GM12892 (cell line): ENCODE measurements at regions not wholly inside any gene's neighbourhood (a gene's known extent, or its start where the extent isn't known, plus 50 kb on each side); places are given as distances from the start of the nearest gene placed in this dataset.
"Not testable (repeated sequence)": the region's sequence is repeated elsewhere in the genome, so short reads cannot be mapped to it uniquely, and the experiment has no call there.

Experiments used
- DNase-seq: peaks from one replicate; pipeline ENCODE4 v3.0.0; 2011; ENCODE audit not compliant: insufficient read length
- FAIRE-seq: peaks from 2 replicates; lab custom pipeline; 2011; peaks lifted over from hg19 to GRCh38; lab: Jason Lieb, UNC
- POLR2A ChIP-seq: IDR thresholded peaks from 2 replicates; pipeline ENCODE4 v1.6.1; 2011; ENCODE audit warnings: low read depth, low read length, control low read depth
- POLR2AphosphoS5 ChIP-seq: IDR thresholded peaks from 2 replicates; pipeline ENCODE4 v1.6.1; 2011; ENCODE audit warnings: low read depth, low read length, control low read depth
- TAF1 ChIP-seq: IDR thresholded peaks from 2 replicates; pipeline ENCODE4 v1.6.1; 2011; ENCODE audit warnings: low read depth, mild to moderate bottlenecking, control low read depth, low read length, borderline replicate concordance

- DNase-seq (no peak), FAIRE-seq (no peak)
- no peak for TF ChIP-seq POLR2AphosphoS5
Measured at GRCh38 chr2:176854878-176855277, 357.7 kb upstream of the HNRNPA3 start.

- no peak for FAIRE-seq
- DNase-seq: no peak
- TF ChIP-seq POLR2A (no peak), TAF1 (no peak), POLR2AphosphoS5 (no peak)
Measured at GRCh38 chr2:176856683-176857082, 355.9 kb upstream of the HNRNPA3 start.

DNA sequence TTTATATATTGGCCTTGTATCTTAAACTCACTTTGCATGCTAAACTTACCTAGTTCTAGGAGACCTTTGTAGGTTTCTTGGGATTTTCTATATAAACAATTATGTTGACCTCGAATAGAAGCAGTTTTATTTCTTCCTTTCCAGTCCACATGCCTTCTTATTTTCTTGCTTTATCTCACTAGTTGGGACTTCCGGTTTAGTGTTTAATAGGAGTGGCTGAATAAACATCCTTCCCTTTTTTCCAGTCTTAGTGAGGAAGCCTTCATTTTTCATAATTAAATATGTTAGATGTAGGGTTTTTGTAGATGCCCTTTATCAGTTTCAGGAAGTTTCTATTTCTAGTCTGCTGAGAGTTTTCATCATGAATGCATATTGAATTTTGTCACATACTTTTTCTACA is 347.3 kb upstream of the HNRNPA3 start:
- FAIRE-seq: no peak
- TF ChIP-seq POLR2AphosphoS5 (no peak), TAF1 (no peak), POLR2A (no peak)
- DNase-seq: no peak

DNA sequence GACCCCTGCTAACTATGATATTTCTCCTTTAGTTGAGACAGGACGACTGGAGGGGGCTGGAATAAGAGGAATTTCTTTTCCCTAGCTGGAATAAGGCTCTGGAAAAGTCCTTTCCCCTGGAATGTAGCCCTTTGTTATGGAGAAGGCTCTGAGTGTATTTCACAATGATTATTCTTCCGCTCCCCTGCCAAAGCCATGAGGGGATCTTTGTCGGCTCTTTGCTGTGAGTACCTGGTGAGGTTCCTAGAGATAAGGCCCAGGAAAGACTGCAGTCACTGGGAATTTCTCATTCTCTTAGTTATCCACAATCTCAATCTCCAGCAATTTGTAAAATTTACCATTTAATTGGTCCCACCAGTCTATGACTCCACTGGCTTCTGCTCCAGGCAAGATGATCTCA is 340.2 kb upstream of the HNRNPA3 start:
- TF ChIP-seq POLR2A (no peak), TAF1 (no peak), POLR2AphosphoS5 (no peak)
- DNase-seq: no peak
- FAIRE-seq: no peak

DNA sequence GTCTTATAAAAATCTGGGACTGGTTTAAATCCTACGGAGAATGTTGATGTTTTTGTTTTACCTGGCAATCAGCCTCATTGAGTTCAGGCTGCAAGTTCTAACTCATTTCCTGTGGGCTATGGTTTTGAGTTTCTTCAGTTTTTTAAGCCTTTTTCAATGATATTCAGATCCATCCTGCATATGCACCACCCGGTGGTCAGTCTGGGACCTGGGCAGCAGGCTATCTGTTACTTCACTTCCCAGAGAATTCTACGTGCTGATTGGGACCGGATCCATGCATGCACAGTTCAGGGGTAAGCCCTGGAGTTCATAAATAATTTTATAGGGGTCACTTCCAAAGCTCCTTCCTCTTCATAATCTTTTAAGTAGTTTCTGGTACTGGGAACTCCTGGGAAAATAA is 339.2 kb upstream of the HNRNPA3 start:
- no peak for TF ChIP-seq TAF1
- no peak for TF ChIP-seq POLR2AphosphoS5
- no peak for TF ChIP-seq POLR2A
- FAIRE-seq (no peak), DNase-seq (no peak)

DNA sequence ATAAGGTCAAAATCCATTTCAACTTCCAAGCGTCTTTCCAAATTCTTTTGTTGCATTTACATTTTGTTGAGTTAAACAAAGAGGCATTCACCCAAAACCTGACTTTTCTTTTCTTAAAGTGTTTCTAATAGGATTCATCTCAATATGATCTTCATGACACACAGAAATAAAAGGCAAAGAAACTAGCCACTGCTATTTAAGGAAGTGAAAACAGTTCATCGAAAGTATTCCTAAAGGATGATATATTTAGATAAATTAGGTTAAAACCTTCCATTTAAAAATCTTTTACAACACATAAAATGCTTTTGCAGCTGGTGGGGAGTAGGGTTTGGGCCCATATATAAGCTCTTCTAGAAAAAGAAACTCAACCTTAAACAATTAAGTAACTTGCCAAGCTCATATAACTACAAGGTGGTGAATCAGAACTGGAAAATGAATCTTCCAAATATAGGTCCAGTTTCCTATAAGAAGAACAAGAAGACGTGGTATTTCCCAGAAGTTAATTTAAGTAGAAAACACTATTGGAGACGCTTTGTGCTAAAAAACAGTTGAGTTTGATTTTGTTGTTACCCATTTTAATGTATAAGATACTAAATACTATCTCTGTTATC is 336.0 kb upstream of the HNRNPA3 start:
- TF ChIP-seq TAF1 (no peak), POLR2A (no peak), POLR2AphosphoS5 (no peak)
- FAIRE-seq: peak; percentile 42
- DNase-seq: no peak

GRCh38 chr2:176879426-176879995 is 333.1 kb upstream of the HNRNPA3 start:
- no peak for TF ChIP-seq POLR2A
- TF ChIP-seq POLR2AphosphoS5: no peak
- no peak for TF ChIP-seq TAF1
- FAIRE-seq (no peak), DNase-seq (no peak)

DNA sequence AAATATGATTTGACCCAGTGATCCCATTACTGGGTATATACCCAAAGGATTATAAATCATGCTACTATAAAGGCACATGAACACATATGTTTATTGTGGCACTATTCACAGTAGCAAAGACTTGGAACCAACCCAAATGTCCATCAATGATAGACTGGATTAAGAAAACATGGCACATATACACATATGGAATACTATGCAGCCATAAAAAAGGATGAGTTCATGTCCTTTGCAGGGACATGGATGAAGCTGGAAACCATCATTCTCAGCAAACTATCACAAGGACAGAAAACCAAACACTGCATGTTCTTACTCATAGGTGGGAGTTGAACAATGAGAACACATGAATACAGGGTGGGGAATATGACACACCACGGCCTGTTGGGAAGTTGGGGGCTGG is 330.5 kb upstream of the HNRNPA3 start:
- not testable (repeated sequence) for FAIRE-seq, DNase-seq

GRCh38 chr2:176885001-176885643 is 327.5 kb upstream of the HNRNPA3 start:
- TF ChIP-seq POLR2A: no peak
- TF ChIP-seq TAF1: no peak
- TF ChIP-seq POLR2AphosphoS5: no peak
- DNase-seq (no peak), FAIRE-seq (peak; percentile 17)

DNA sequence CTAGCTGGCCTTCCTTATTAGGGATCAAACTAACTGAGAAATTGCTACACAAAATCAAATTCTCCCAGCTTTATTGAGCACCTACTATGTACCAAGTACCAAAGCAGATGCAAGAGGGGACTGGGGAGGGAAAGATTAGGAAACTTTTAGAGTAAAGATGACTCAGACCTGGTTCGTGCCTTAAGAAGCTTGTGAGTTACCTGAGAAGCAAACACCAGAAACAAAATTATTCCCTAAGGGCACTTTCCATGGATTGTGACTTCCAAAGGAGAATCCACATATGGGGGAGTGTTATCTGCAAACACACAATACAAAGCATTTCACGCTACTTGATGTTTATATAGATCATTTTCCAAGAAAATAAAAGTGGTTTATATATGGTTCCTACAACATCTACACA is 326.9 kb upstream of the HNRNPA3 start:
- DNase-seq (no peak), FAIRE-seq (no peak)
- TF ChIP-seq POLR2AphosphoS5 (no peak), TAF1 (no peak), POLR2A (no peak)

- no peak for TF ChIP-seq TAF1
- TF ChIP-seq POLR2A: no peak
- TF ChIP-seq POLR2AphosphoS5: no peak
- DNase-seq (no peak), FAIRE-seq (no peak)
Measured at GRCh38 chr2:176891105-176891504, 321.5 kb upstream of the HNRNPA3 start.

- FAIRE-seq: no peak
- TF ChIP-seq POLR2AphosphoS5: no peak
- TF ChIP-seq POLR2A: no peak
- no peak for TF ChIP-seq TAF1
- no peak for DNase-seq
Measured at GRCh38 chr2:176891857-176892256, 320.7 kb upstream of the HNRNPA3 start.

DNA sequence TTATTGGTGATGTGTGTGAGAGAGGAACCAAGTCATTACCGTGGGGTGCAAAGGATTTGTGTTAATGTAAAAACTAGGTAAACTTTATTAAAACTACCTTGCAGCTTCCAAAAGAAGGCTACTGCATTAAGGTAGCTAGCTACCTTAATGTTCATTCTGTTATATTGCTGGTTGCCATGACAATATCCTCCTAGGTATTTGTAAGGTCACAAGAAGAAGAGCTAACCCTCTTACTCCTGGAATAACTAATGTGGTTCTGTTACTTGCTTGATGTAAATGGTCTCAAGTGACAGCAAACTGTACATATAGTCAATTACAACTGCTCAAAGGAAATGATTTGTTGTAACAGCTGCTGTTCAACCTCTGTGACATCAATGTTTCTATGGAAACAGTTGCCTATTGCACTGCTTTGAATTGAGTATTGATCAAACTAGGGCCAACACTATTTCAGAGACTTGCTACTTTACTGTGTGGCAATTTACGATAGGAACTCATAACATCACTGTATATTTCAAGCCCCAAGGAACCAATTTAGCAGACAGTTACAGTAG is 319.8 kb upstream of the HNRNPA3 start:
- TF ChIP-seq POLR2A (no peak), TAF1 (no peak), POLR2AphosphoS5 (no peak)
- DNase-seq: no peak
- FAIRE-seq: no peak
